Trophoblast cell (in vitro differentiated cells and primary cell): ENCODE measurements at regions not wholly inside any gene's neighbourhood (a gene's known extent, or its start where the extent isn't known, plus 50 kb on each side); places are given as distances from the start of the nearest gene placed in this dataset.

Experiments
- DNase-seq, 2 donors: peaks; one replicate each; pipeline ENCODE4 v3.0.0-alpha.2; 2016
- H2AFZ ChIP-seq: 2 replicates; pipeline ENCODE4 v1.6.1; 2013; ENCODE audit warnings: low read length, moderate library complexity, mild to moderate bottlenecking; ENCODE audit not compliant: insufficient read depth, poor library complexity
- H2AK5ac ChIP-seq: 2 replicates; pipeline ENCODE4 v1.6.1; 2013; ENCODE audit warnings: mild to moderate bottlenecking, low read length
- H2BK120ac ChIP-seq: 2 replicates; pipeline ENCODE4 v1.6.1; 2013; ENCODE audit warnings: low read length, mild to moderate bottlenecking, moderate library complexity; ENCODE audit not compliant: insufficient read depth, poor library complexity
- H2BK12ac ChIP-seq: 2 replicates; pipeline ENCODE4 v1.6.1; 2013; ENCODE audit warnings: mild to moderate bottlenecking, low read length, moderate library complexity
- H2BK5ac ChIP-seq: 2 replicates; pipeline ENCODE4 v1.6.1; 2013; ENCODE audit warnings: low read length, low read depth, moderate library complexity, mild to moderate bottlenecking; ENCODE audit not compliant: poor library complexity
- H3K14ac ChIP-seq: 2 replicates; pipeline ENCODE4 v1.6.1; 2013; ENCODE audit warnings: mild to moderate bottlenecking, low read length
- H3K18ac ChIP-seq: 2 replicates; pipeline ENCODE4 v1.6.1; 2013; ENCODE audit warnings: mild to moderate bottlenecking, low read length
- H3K23ac ChIP-seq: 2 replicates; pipeline ENCODE4 v1.6.1; 2013; ENCODE audit warnings: low read length
- H3K27ac ChIP-seq: 2 replicates; pipeline ENCODE4 v1.5.1; 2013; ENCODE audit warnings: low read depth, mild to moderate bottlenecking, inconsistent platforms, low read length, moderate library complexity
- H3K27me3 ChIP-seq: 2 replicates; pipeline ENCODE4 v1.6.1; 2013; ENCODE audit warnings: inconsistent platforms, mild to moderate bottlenecking, low read length, moderate library complexity; ENCODE audit not compliant: insufficient read depth
- H3K36me3 ChIP-seq, 2 experiments: 1 replicate in 1 of 2; 2 replicates in 1 of 2; pipeline ENCODE4 v1.6.1; 2013; ENCODE audit warnings: low read length in 2 of 2, mild to moderate bottlenecking in 2 of 2, moderate library complexity in 1 of 2; ENCODE audit not compliant: insufficient read depth in 2 of 2, control insufficient read depth in 1 of 2
- H3K4ac ChIP-seq: 2 replicates; pipeline ENCODE4 v1.6.1; 2013; ENCODE audit warnings: low read depth, mild to moderate bottlenecking, low read length, moderate library complexity
- H3K4me1 ChIP-seq, 2 experiments: 1 replicate in 1 of 2; 2 replicates in 1 of 2; pipeline ENCODE4 v1.6.1; 2013; ENCODE audit warnings: low read length in 2 of 2, mild to moderate bottlenecking in 2 of 2, moderate library complexity in 1 of 2; ENCODE audit not compliant: insufficient read depth in 2 of 2, control insufficient read depth in 1 of 2
- H3K4me2 ChIP-seq: 2 replicates; pipeline ENCODE4 v1.6.1; 2013; ENCODE audit warnings: inconsistent platforms, mild to moderate bottlenecking, low read length, moderate library complexity
- H3K4me3 ChIP-seq: 2 replicates; pipeline ENCODE4 v1.5.1; 2013; ENCODE audit warnings: mild to moderate bottlenecking, low read depth, low read length, inconsistent platforms
- H3K79me1 ChIP-seq: one replicate; pipeline ENCODE4 v1.6.1; 2013; ENCODE audit warnings: low read length
- H3K79me2 ChIP-seq: 2 replicates; pipeline ENCODE4 v1.6.1; 2013; ENCODE audit warnings: low read length, mild to moderate bottlenecking; ENCODE audit not compliant: control insufficient read depth, insufficient read depth, poor library complexity
- H3K9ac ChIP-seq: 2 replicates; pipeline ENCODE4 v1.6.1; 2013; ENCODE audit warnings: mild to moderate bottlenecking, low read length
- H3K9me3 ChIP-seq: 2 replicates; pipeline ENCODE4 v1.6.1; 2013; ENCODE audit warnings: low read depth, mild to moderate bottlenecking, control low read depth, inconsistent platforms, low read length; ENCODE audit not compliant: insufficient read depth
- H4K12ac ChIP-seq: 2 replicates; pipeline ENCODE4 v1.6.1; 2013; ENCODE audit warnings: low read depth, mild to moderate bottlenecking, low read length, moderate library complexity
- H4K8ac ChIP-seq: 2 replicates; pipeline ENCODE4 v1.6.1; 2013; ENCODE audit warnings: low read depth, mild to moderate bottlenecking, low read length, moderate library complexity
- H4K91ac ChIP-seq: one replicate; pipeline ENCODE4 v1.6.1; 2013; ENCODE audit warnings: low read depth, mild to moderate bottlenecking, low read length, moderate library complexity
- whole genome bisulfite sequencing: extraction: QIAGEN DNeasy Blood & Tissue Kit; methylation state at CpG from one replicate; pipeline ENCODE4 v1.1.7; 2013; ENCODE audit warnings: missing lambda C conversion rate; ENCODE audit not compliant: insufficient read length, insufficient coverage; ENCODE audit errors: extremely low coverage; 5-methylcytosine and 5-hydroxymethylcytosine counted together

- Histone ChIP-seq H2BK12ac (no peak overlapping the region), H3K27me3 (no peaks in the 10 kb centered on the region), H3K4me1 (peaks cover 0 to 1% of the 10 kb centered on the region in 2 experiments), H2AFZ (no peak overlapping the region), H3K79me2 (no peaks in the 10 kb centered on the region), H3K18ac (no peak overlapping the region), H3K27ac (no peak overlapping the region), H3K23ac (no peak overlapping the region), H3K4me3 (no peak overlapping the region), H4K91ac (no peak overlapping the region), H3K9me3 (peaks cover 2% of the 10 kb centered on the region), H3K4ac (no peak overlapping the region), H2BK120ac (no peak overlapping the region), H3K79me1 (no peaks in the 10 kb centered on the region), H4K8ac (no peak overlapping the region), H2AK5ac (no peak overlapping the region), H3K9ac (no peak overlapping the region), H4K12ac (no peak overlapping the region), H3K4me2 (no peak overlapping the region), H3K36me3 (no peaks in the 10 kb centered on the region), H2BK5ac (no peak overlapping the region), H3K14ac (no peak overlapping the region)
- no peak for DNase-seq
- no CpG with 5 or more reads among the region's 3 CpGs for WGBS
Measured at GRCh38 chr20:23253524-23253923, 97.1 kb upstream of the NXT1 start.

GRCh38 chr20:23251779-23252178 lies 98.8 kb upstream of the NXT1 start:
- H3K18ac ChIP-seq: no peak overlapping the region
- H3K4me3 ChIP-seq: no peak overlapping the region
- no peak overlapping the region for H2BK12ac ChIP-seq
- DNase-seq: no peak
- H4K91ac ChIP-seq: no peak overlapping the region
- no peak overlapping the region for H2AFZ ChIP-seq
- H3K23ac ChIP-seq: no peak overlapping the region
- WGBS: no CpG with 5 or more reads among the region's 6 CpGs
- H4K8ac ChIP-seq: no peak overlapping the region
- H3K9ac ChIP-seq: no peak overlapping the region
- no peaks in the 10 kb centered on the region for H3K27me3 ChIP-seq
- no peaks in the 10 kb centered on the region for H3K79me1 ChIP-seq
- no peak overlapping the region for H3K27ac ChIP-seq
- no peak overlapping the region for H3K4ac ChIP-seq
- no peak overlapping the region for H2BK120ac ChIP-seq
- no peak overlapping the region for H4K12ac ChIP-seq
- no peak overlapping the region for H3K4me2 ChIP-seq
- H2AK5ac ChIP-seq: no peak overlapping the region
- H3K4me1 ChIP-seq: peaks cover 0 to 1% of the 10 kb centered on the region in 2 experiments
- no peaks in the 10 kb centered on the region for H3K79me2 ChIP-seq
- no peaks in the 10 kb centered on the region for H3K36me3 ChIP-seq
- H3K14ac ChIP-seq: no peak overlapping the region
- H2BK5ac ChIP-seq: no peak overlapping the region
- peaks cover 2% of the 10 kb centered on the region for H3K9me3 ChIP-seq

GRCh38 chr20:23249541-23249940 lies 101.0 kb upstream of the NXT1 start:
- Histone ChIP-seq H3K18ac (no peak overlapping the region), H3K27ac (no peak overlapping the region), H3K9ac (no peak overlapping the region), H4K12ac (no peak overlapping the region), H3K79me1 (no peaks in the 10 kb centered on the region), H3K23ac (no peak overlapping the region), H2BK120ac (no peak overlapping the region), H3K4ac (no peak overlapping the region), H3K36me3 (no peaks in the 10 kb centered on the region), H2BK5ac (no peak overlapping the region), H4K8ac (no peak overlapping the region), H4K91ac (no peak overlapping the region), H3K27me3 (no peaks in the 10 kb centered on the region), H3K79me2 (no peaks in the 10 kb centered on the region), H3K4me2 (no peak overlapping the region), H3K4me3 (no peak overlapping the region), H3K4me1 (no peaks in the 10 kb centered on the region), H2AFZ (no peak overlapping the region), H3K14ac (no peak overlapping the region), H2AK5ac (no peak overlapping the region), H2BK12ac (no peak overlapping the region), H3K9me3 (no peaks in the 10 kb centered on the region)
- WGBS: no CpG with 5 or more reads among the region's 4 CpGs
- DNase-seq: no peak

- Histone ChIP-seq H4K12ac (no peak overlapping the region), H2AFZ (no peak overlapping the region), H2BK5ac (no peak overlapping the region), H3K9ac (no peak overlapping the region), H3K4ac (no peak overlapping the region), H4K8ac (no peak overlapping the region), H2BK120ac (no peak overlapping the region), H3K27me3 (no peaks in the 10 kb centered on the region), H3K79me1 (no peaks in the 10 kb centered on the region), H3K18ac (no peak overlapping the region), H3K4me1 (no peaks in the 10 kb centered on the region), H2BK12ac (no peak overlapping the region), H4K91ac (no peak overlapping the region), H3K79me2 (no peaks in the 10 kb centered on the region), H2AK5ac (no peak overlapping the region), H3K4me3 (no peak overlapping the region), H3K14ac (no peak overlapping the region), H3K9me3 (no peaks in the 10 kb centered on the region), H3K4me2 (no peak overlapping the region), H3K36me3 (no peaks in the 10 kb centered on the region), H3K27ac (no peak overlapping the region), H3K23ac (no peak overlapping the region)
- no peak for DNase-seq
- WGBS: no CpG with 5 or more reads among the region's 2 CpGs
Measured at GRCh38 chr20:23248461-23248882, 102.1 kb upstream of the NXT1 start.
